Prostate gland (tissue), 2 donors: ENCODE measurements at regions not wholly inside any gene's neighbourhood (a gene's known extent, or its start where the extent isn't known, plus 50 kb on each side); places are given as distances from the start of the nearest gene placed in this dataset.

Experiments used
- POLR2A ChIP-seq: fragments of 450-650 bp; IDR thresholded peaks from one replicate; pipeline ENCODE4 v1.6.1; 2016; ENCODE audit warnings: antibody characterized with exemption, mild to moderate bottlenecking
- POLR2AphosphoS5 ChIP-seq: sonication (generic); formaldehyde crosslinking; IDR thresholded peaks from one replicate; pipeline ENCODE4 v1.6.1; 2017; ENCODE audit warnings: antibody characterized with exemption
- TF ChIP-seq, protein P1 (sequence below), 4 experiments: fragments of 200-600 bp in 2 of 4; fragments of 450-650 bp in 2 of 4; sonication (generic) in 2 of 4; IDR thresholded peaks; 1 replicate in 3 of 4; 2 replicates in 1 of 4; pipeline ENCODE4 v1.5.1; 2016 to 2019; ENCODE audit warnings: antibody characterized with exemption in 4 of 4, mild to moderate bottlenecking in 2 of 4, moderate library complexity in 2 of 4

DNA sequence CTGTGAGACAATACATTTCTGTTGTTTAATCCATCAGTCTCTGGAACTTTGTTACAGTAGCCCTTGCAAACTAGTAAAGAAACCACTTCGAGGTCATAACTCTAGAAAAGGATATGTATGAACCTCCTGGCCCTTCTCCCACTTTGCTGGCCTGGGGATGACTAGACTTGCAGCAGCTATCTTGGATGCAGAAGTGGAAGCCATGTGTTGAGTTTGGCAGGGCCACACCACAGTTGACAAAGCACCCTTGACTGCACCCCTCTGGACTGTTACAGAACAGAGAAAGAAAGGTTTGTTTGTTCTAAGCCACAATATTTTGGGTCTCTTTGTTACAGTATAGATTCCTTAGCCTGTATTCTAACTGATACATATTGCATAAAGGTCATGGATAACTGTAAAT is 183.2 kb upstream of the TAS2R1 start:
- TF ChIP-seq, protein P1, sequence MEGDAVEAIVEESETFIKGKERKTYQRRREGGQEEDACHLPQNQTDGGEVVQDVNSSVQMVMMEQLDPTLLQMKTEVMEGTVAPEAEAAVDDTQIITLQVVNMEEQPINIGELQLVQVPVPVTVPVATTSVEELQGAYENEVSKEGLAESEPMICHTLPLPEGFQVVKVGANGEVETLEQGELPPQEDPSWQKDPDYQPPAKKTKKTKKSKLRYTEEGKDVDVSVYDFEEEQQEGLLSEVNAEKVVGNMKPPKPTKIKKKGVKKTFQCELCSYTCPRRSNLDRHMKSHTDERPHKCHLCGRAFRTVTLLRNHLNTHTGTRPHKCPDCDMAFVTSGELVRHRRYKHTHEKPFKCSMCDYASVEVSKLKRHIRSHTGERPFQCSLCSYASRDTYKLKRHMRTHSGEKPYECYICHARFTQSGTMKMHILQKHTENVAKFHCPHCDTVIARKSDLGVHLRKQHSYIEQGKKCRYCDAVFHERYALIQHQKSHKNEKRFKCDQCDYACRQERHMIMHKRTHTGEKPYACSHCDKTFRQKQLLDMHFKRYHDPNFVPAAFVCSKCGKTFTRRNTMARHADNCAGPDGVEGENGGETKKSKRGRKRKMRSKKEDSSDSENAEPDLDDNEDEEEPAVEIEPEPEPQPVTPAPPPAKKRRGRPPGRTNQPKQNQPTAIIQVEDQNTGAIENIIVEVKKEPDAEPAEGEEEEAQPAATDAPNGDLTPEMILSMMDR (IDR thresholded peaks at IDR 0.05): no peak
- TF ChIP-seq POLR2A (no peak), POLR2AphosphoS5 (no peak)
